MCF 10A (cell line): ENCODE measurements at regions not wholly inside any gene's neighbourhood (a gene's known extent, or its start where the extent isn't known, plus 50 kb on each side); places are given as distances from the start of the nearest gene placed in this dataset.

ENCODE experiments used
- BruUV-seq: library from RNA; stranded (reverse); fragments of 400-500 nt; replicated peaks from 2 replicates; lab custom pipeline; 2021; lab: Mats Ljungman, UMichigan
- CTCF ChIA-PET: fragments of 300-600 bp; sonication (Branson Sonifier 250); formaldehyde crosslinking; extraction: SDS; loops from one replicate; lab custom pipeline; 2021; ENCODE audit warnings: antibody characterized with exemption, inconsistent platforms; lab: Yijun Ruan, JAX
- POLR2A ChIA-PET: fragments of 300-600, 350-650 bp; sonication (Branson Sonifier 250); formaldehyde crosslinking; extraction: SDS; loops from one replicate; lab custom pipeline; 2020; ENCODE audit warnings: antibody characterized with exemption, inconsistent platforms; lab: Yijun Ruan, JAX
- DNase-seq: peaks from one replicate; pipeline ENCODE4 v3.0.0-alpha.2; 2018; ENCODE audit not compliant: unreplicated experiment
- H3K27ac Mint-ChIP-seq: one replicate; pipeline ENCODE4 v1.8.0; 2022; ENCODE audit warnings: mild to moderate bottlenecking, low read depth, mixed read lengths; ENCODE audit not compliant: unreplicated experiment
- H3K27me3 Mint-ChIP-seq: one replicate; pipeline ENCODE4 v1.8.0; 2022; ENCODE audit warnings: mixed read lengths; ENCODE audit not compliant: insufficient read depth, unreplicated experiment
- H3K36me3 Mint-ChIP-seq: one replicate; pipeline ENCODE4 v1.8.0; 2022; ENCODE audit warnings: mild to moderate bottlenecking, moderate library complexity, mixed read lengths; ENCODE audit not compliant: insufficient read depth, unreplicated experiment
- H3K4me1 Mint-ChIP-seq: one replicate; pipeline ENCODE4 v1.8.0; 2022; ENCODE audit warnings: mixed read lengths; ENCODE audit not compliant: insufficient read depth, unreplicated experiment
- H3K4me3 Mint-ChIP-seq: one replicate; pipeline ENCODE4 v1.8.0; 2022; ENCODE audit warnings: mild to moderate bottlenecking, moderate library complexity, mixed read lengths; ENCODE audit not compliant: unreplicated experiment
- H3K9me3 Mint-ChIP-seq: one replicate; pipeline ENCODE4 v1.8.0; 2022; ENCODE audit warnings: mixed read lengths; ENCODE audit not compliant: unreplicated experiment
- CTCF ChIP-seq: fragments of 200-600 bp; IDR thresholded peaks from one replicate; pipeline ENCODE4 v1.8.0; 2022; ENCODE audit warnings: antibody characterized with exemption, mild to moderate bottlenecking; ENCODE audit not compliant: unreplicated experiment
- intact Hi-C: fragments of 100-400 bp; cut with micrococcal nuclease; formaldehyde crosslinking; loops from 2 replicates; pipeline ENCODE4 v1.14.1; 2022

- intact Hi-C loops: no loop called here
- Mint-ChIP-seq H3K9me3 (peaks cover 11% of the 10 kb centered on the region), H3K4me1 (peaks cover 14% of the 10 kb centered on the region), H3K27ac (no peak overlapping the region), H3K27me3 (no peaks in the 10 kb centered on the region), H3K4me3 (no peak overlapping the region), H3K36me3 (no peaks in the 10 kb centered on the region)
- ChIA-PET POLR2A (no interaction called here), CTCF (no interaction called here)
- no peak for DNase-seq
- no TSS peak for BruUV-seq
- no peak for TF ChIP-seq CTCF
Measured at GRCh38 chr5:111639912-111640311, 117.1 kb downstream of the NREP start.

GRCh38 chr5:111636736-111637135 is 120.3 kb downstream of the NREP start:
- H3K27ac Mint-ChIP-seq: no peak overlapping the region
- DNase-seq: no peak
- CTCF ChIA-PET: interaction anchor here (0.6 to 1.0 kb wide), 2 partner anchors 19 to 998 kb away, joined by 3 to 4 read pairs; no protein-coding TSS in a partner anchor

GRCh38 chr5:111635916-111636570 is 121.0 kb downstream of the NREP start:
- BruUV-seq: no TSS peak
- H3K9me3 Mint-ChIP-seq: peaks cover 11% of the 10 kb centered on the region
- CTCF ChIA-PET: interaction anchor here (0.6 kb wide), 1 partner anchor 997 kb away, joined by 4 read pairs; no protein-coding TSS in a partner anchor
- TF ChIP-seq CTCF: no peak
- DNase-seq: peak; percentile 70
- no peaks in the 10 kb centered on the region for H3K27me3 Mint-ChIP-seq
- H3K4me1 Mint-ChIP-seq: peaks cover 5% of the 10 kb centered on the region
- H3K36me3 Mint-ChIP-seq: no peaks in the 10 kb centered on the region
- no peak overlapping the region for H3K4me3 Mint-ChIP-seq
- intact Hi-C loops: no loop called here
- H3K27ac Mint-ChIP-seq: no peak overlapping the region
- POLR2A ChIA-PET: interaction anchor here (0.7 to 1.3 kb wide), 2 partner anchors 22 to 64 kb away, joined by 3 to 4 read pairs; no protein-coding TSS in a partner anchor

More at GRCh38 chr5:111636736-111637135, 120.3 kb downstream of the NREP start:
- intact Hi-C loops: no loop called here
- H3K4me3 Mint-ChIP-seq: no peak overlapping the region
- no peak for TF ChIP-seq CTCF
- no peaks in the 10 kb centered on the region for H3K36me3 Mint-ChIP-seq
- POLR2A ChIA-PET: no interaction called here
- no peaks in the 10 kb centered on the region for H3K27me3 Mint-ChIP-seq
- peaks cover 11% of the 10 kb centered on the region for H3K9me3 Mint-ChIP-seq
- H3K4me1 Mint-ChIP-seq: peaks cover 8% of the 10 kb centered on the region
- BruUV-seq: no TSS peak

DNA sequence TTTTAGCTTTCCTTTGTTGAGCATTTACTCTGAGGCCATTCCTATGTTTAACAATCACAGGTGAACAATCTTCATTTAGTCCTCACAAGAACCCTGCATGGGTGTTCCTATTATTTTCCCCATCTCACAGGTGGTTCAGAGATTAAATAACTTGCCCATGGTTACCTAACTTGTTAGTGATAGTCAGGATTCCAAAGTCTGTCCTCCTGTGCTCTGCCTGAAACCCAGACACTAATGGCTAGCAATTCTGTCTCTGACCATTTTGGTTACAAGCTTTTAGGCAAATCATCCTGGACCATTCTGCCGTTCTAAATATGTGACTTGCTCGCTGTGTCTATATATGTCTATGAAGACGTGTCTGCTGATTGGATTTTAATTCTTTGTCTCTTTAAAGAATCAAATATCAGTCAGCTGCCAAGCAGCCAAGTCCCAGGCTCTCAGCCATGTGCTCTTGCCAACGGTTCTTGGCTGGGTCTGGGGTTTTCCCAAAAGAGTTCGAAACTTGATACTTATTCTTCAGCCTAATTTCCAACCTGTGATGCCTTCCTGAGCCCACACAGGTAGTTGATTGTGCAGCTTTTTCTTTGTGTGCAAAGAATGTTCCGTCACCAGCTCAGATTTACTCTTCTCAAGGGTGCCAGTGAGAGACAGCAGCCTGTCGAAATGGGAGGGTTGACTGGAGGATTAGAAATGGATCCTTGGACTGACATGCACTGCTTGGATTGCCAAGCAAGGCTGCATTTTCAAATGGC is 121.7 kb downstream of the NREP start:
- BruUV-seq: no TSS peak
- ChIA-PET POLR2A (interaction anchor here (0.7 to 1.3 kb wide), 4 partner anchors 13 to 65 kb away, joined by 3 to 4 read pairs (median 4); no protein-coding TSS in a partner anchor), CTCF (interaction anchor here (1.2 kb wide), 1 partner anchor 36 kb away, joined by 3 read pairs; no protein-coding TSS in a partner anchor)
- H3K4me1 Mint-ChIP-seq: peaks cover 5% of the 10 kb centered on the region
- intact Hi-C loops: no loop called here
- H3K9me3 Mint-ChIP-seq: peaks cover 11% of the 10 kb centered on the region
- H3K27me3 Mint-ChIP-seq: no peaks in the 10 kb centered on the region
- no peaks in the 10 kb centered on the region for H3K36me3 Mint-ChIP-seq
- TF ChIP-seq CTCF: no peak
- DNase-seq: peak; percentile 73
- H3K4me3 Mint-ChIP-seq: no peak overlapping the region
- no peak overlapping the region for H3K27ac Mint-ChIP-seq
